ELR (cell line): ENCODE measurements at regions not wholly inside any gene's neighbourhood (a gene's known extent, or its start where the extent isn't known, plus 50 kb on each side); places are given as distances from the start of the nearest gene placed in this dataset.
"Not testable (repeated sequence)": the region's sequence is repeated elsewhere in the genome, so short reads cannot be mapped to it uniquely, and the experiment has no call there.

Experiments used
- DNase-seq: peaks from one replicate; pipeline ENCODE4 v3.0.0-alpha.2; 2015; ENCODE audit warnings: low read depth

DNA sequence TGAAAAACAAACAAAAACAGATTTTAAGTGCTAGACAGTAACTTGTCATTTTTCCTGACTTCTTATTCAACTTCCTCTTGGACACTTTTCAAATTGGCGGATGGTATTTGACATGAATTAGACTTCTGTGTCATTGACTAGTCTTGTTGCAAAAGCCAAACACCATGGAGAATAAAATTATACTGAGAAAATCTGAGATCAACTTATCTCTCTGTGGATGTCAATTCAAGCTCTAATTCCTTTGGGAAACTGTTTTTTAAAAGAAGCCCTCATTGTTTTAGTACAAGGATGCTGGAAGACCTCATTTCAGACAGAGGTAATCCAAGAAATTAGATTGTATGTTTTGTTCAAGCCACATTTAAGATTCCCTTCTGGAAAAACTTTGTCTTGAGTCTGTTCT is 831.0 kb downstream of the SEMA5A start:
- DNase-seq = no peak

DNA sequence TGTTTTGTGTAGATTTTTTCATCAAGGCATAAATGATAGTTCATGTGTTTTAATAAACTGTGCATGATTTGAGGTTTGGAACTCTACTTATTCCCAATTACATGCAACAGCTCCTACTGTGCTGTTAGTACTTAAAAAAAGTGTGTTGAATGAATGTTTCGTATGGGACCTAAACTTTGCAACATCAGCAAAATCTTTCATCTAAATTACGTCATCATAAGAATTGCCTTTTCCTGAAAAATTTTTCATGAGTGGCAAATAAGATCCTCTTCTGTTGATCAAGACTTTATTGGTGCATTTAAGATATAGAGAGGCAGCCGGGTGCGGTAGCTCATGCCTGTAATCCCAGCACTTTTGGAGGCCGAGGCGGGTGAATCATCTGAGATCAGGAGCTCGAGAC is 826.1 kb downstream of the SEMA5A start:
- DNase-seq = no peak

DNA sequence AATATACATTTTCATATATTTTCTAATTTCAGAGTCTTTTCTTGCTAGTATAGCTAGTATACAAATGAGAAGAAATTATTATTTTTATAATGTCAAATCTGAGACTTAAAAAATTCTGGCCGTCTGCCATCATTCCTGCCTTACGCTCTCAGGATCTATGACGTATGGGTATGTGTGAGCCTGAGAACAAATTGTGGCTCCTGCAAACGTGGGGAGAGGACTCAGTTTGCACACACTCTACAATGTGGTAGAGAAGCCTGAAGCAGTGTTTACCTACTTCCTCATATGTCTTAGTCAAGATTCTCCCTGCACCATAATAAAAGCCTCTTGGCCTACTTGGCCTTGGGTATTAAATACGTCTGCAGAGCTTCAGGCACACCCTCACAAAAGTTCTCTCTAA is 825.4 kb downstream of the SEMA5A start:
- DNase-seq = no peak

DNA sequence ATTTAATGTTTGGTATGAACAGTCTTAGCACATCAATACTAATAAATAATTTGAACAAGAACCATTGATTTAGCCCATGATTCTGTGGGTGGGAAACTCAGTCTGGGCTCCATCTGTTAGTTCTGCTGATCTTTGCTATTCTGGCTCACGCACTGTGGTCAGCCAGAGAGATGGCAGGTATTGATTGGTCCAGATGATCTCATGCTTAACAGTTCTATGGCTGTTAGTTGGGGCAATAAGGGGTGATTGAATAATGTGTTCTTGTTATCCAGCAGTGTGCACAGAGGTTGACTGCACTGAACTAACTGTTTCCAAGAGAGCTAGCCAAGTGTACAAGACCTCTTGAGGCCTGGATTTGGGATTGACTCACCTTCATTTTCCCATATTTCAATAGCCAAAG is 824.3 kb downstream of the SEMA5A start:
- DNase-seq = no peak

DNA sequence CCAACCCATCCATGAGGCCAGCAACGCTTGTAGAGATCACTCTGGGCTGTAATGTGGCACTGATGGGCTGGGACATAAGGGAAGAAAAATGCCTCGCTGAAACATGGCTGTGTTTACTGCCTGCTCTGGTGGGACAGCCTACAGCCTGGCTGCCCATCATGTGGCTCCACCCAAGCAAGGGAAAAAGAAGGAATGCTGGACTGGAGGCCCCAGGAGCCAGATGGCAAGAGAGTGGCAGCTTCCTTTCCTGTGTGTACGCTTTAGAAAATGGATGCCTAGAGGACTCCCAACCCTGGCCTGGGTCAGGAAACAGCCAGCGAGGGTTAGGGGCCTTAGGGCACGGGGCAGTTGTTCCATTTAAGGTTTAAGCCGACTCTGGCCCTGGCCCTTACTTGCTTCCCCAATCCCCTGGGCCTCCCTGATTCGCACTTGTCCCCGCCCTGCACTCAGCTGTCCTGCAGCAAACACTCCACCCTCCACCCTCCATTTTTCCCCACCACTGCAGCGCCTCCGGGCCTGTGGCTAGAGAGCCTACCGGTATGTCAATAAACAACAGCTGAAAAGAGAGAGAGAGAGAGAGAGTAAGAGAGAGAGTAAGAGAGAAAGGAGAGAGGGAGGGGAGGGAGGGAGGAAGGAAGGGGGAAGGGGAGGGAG is 819.4 kb downstream of the SEMA5A start:
- DNase-seq = no peak

DNA sequence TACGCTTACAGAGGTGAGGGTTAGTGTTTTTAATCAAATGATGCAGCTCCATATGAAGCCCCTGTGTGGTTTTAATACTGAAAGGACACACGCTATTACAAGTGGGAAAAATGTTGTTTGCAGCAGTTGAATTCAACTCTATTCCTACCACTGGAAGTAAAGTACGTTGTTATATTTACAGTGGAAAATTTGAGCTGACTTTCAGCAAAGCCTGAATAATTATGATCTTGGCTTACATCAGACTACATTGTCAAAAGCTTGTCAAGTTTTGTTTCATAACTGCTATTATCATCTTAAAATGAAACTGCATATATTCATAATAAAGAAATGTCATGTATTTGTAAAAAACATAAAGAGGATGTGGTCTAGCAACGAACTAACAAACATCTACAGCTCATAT is 818.5 kb downstream of the SEMA5A start:
- DNase-seq = no peak

DNA sequence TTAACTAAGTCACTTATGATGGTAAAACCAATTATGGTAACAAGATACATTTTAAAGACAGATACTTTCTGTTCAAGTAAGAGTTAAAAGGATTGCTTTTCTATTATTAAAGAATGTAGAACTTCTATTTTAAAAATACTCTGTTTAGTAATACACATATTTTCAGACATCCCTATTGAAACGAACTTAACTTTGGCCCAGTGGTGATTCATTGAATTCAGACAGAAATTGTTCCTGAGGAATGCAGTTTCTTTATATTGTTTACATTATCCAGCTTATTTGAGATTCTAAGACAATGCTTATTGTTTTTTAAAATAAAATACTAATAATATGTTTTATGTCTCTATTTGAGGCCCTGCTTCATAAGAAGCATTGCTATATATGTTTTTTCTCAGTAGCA is 816.4 kb downstream of the SEMA5A start:
- peak; percentile 70 for DNase-seq

DNA sequence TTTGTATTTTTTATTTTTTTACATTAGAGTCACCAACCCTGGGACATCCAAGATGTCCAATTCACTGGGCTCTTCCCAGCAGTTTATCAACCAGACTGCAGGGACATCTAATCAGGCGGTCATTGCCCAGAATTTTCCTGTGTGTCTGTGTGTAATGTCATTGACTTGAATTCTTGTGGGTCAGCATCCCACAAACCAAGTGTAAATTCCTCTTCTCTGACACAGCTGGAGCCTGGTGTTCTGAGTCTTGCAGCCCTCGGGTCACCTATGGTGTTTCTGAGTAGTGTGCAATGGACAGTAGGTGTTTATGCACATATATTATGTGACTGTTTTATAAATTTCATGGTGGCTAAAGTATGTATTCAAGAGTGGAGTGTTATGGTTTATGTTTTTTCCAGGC is 815.7 kb downstream of the SEMA5A start:
- DNase-seq = peak; percentile 84

DNA sequence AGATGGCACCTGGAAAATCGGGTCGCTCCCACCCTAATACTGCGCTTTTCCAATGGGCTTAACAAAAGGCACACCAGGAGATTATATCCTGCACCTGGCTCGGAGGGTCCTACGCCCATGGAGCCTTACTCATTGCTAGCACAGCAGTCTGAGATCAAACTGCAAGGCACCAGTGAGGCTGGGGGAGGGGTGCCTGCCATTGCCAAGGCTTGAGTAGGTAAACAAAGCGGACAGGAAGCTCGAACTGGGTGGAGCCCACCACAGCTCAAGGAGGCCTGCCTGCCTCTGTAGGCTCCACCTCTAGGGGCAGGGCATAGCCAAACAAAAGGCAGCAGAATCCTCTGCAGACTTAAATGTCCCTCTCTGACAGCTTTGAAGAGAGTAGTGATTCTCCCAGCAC is 814.8 kb downstream of the SEMA5A start:
- DNase-seq = not testable (repeated sequence)

DNA sequence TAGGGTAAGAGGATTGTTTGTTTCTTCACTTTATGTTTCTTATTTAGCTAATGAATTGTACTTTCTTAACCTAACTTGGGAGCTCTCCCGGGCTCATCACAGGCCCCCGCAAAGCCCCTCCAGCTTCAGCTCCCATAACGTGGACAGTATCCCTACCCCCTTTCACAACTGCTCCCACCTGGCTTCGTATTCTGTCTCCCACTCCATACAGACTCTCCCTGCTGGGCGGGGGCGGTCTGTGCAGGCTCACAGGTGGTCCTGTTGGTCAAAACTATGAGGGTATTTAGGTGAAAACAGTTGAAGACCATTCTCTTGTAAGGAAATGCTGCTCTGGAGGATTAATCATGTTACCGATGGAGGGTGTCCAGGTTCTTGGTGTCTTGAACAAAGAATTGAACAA is 805.3 kb downstream of the SEMA5A start:
- DNase-seq = no peak

DNA sequence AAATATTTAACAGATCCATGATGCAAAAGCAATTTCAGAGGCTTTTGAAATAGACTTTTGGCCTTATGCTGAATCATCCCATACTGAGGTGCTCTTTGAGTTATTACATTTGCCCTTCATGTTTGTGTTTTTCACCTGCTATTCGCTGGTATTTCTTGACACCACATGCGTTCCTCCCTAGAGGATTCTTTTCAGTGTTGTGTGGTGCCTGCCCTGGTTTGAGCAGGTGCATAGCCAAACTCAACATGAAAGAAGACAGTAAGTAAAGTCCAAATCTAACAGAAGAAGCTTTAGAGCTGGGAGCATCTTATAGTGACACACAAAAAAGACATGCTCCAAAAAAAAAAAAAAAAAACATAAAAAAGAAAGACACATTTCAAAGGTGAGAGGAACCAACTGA is 796.3 kb downstream of the SEMA5A start:
- DNase-seq = no peak

DNA sequence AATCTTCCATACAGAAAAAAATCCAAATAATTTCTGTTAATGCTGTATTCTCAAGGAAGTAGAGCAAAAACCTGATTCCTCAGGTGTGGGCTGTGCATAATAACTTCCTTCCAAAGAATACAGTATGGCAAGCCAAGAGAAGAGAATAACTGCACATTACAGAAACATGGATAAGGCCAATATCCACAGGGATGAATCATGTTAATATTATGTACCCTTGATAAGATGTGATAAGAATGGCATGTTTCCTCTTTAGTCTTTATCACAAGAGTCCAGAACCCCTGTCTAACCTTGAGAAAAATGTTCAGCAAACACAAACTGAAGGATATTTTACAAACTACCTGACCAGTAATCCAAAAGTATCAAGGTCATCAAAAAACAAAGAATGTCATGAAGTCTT is 795.8 kb downstream of the SEMA5A start:
- DNase-seq = no peak

DNA sequence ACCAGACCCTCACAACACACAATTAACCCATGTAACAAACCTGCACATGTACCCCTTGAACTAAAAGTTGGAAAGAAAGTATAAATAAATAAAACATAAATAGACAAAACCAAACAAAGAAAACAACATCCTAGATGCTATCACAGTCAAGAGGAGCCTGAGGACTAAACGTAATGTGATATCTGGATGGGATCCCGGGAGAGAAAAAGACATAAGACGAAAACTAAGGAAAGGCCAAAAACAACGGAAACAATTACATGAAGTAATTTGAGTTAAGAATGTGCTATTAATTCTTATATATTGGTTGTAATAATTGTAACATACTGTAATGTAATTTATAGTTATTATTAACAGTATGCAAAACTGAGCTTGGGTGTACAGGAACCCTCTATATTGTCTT is 793.9 kb downstream of the SEMA5A start:
- DNase-seq = no peak

DNA sequence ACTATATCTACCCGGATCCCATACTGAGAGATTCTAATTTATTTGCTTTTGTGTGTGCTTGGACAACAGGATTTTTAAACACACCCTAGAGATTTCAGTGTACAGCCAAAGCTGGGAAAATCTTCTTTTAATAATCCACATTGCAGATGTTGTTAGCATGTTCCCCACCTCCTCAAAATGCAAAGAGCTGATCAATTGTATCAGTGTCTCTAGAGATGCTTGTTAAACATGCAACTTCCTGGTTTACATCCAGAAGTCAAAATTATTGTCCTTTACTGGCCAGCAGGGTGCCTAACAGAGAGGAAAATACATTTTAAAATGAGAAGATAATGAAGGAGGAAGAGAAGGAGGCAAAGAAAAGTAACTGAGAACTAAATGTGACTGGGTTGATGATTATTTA is 793.3 kb downstream of the SEMA5A start:
- DNase-seq = no peak

DNA sequence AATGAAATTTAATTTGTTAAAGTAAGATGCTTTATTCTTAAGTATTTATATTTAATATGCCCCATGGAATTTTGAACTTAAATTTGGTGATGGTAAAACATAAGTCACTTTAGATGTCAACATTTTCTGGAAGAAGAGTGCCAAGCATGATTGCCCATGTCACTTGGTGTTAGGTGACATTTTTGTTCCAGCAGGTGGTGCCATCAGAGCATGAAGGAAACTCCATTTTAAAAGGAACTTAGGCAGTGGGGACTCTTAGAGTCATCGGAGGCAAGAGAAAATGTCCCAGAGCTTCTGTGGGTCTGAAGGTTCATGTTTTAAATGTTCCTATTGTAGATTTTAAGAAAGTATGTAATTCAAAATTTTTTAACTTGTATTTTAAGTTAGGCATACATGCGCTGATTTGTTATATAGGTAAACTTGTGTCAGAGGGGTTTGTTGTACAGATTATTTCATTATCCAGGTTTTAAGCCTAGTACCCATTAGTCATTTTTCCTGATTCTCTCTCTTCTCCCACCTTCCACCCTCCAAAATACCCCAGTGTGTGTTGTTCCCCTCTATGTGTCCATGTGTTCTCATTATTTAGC is 789.3 kb downstream of the SEMA5A start:
- DNase-seq = peak; percentile 70

DNA sequence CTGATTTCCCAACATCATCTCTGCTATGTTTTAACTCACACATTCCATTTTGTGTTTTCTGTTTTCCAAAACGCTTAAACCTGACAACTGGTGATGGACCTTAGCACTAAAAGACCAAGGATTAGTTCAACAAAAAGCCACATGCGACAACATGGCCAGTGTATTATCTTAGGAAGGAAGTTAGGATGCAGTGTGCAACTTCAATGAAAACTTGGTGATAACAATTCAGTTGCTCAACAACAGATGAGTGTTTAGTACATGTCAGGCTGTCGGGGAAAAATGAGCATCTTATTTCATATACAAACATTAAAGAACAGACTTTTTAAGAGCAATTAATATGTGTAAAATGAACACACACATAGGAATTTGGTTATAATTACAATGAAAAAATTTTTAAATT is 780.0 kb downstream of the SEMA5A start:
- DNase-seq = no peak

DNA sequence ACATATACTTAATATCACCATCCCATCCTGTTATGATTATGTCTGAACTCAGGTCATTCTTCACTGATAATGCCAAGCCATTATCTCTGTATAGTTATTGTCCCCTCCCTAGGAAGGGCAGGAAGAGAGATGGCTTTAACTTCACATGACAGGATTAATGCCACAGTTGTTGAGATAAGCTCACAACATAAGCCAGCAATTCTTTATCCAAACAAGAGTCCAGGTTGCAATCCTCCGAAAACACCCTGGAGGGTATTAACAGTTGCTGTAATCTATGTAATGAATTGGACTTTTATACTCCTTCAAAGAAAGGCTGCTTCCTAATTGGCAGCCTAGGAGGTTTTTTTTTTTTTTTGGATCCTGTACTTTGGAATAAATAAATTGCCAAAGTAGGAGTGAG is 779.4 kb downstream of the SEMA5A start:
- DNase-seq = no peak

DNA sequence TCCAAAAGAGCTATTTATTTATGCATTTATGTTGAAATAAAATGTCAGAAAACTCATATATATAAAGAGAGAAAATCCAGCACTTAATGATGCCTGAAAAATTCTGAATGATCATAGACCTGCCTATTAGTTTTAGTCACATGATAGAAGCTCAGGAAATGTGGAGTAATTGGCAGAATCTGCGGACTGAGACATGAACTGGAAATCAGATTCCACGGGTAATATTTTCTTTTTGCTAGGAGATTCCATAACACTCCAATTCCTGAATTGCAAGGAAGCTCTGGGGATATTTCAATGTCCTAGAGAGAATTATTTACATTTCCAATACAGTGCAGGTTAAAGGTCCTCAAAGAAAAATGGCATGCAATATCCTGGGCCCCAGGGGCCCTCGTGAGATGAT is 778.8 kb downstream of the SEMA5A start:
- no peak for DNase-seq

DNA sequence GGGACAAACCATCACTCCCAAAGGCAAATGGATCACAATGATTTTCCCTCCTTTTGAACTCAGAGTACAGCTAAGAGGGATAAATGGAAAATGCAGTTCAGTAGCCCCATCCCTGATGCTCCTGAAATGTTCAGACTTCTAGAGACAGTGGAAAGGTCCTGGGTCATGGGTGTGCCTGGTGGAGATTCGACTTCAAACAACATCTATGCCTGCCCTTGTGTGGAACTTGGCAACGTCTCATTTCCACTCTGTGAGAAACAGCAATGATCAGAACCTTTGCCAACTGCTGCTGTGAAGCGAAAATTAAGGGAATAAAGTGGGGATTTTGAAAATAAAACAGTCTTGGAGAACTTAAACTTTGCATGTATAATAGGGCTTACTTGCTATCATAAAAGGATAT is 778.1 kb downstream of the SEMA5A start:
- no peak for DNase-seq

DNA sequence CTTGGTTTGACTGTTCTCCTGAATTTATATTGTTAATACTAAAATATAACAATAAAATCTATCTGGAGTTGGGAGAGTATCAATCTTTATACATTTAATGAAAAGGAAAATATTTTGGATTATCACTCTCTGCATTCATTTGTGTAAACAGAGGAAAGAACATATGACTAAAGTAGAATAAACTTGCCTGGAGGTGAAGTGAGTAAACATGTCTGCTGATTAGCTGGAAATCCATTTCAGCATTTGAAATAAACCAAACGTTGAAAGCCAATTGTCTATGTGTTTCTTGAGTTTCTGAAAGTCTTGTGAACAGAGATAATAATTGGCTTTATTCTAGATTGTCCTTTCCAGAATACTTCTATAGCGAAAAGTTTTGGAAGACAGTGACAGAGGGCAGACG is 776.2 kb downstream of the SEMA5A start:
- no peak for DNase-seq

DNA sequence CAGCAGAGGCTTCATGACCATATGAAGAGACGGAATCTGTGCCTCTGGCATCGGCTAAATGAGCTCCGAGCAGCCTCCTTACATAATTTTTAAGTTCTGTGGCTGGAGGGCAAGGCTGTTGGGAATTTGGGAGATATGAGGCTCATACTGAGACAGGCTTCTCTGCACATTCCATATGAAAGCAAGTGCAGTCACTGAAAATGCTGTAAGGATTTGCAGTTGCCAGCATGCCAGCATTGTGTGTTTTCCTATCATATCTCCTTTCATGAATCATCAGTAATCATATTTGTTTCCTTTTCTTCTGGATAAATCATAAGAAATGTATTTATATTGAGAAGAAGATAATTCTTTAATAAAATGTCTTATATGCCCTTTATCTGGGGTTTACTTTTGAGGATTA is 775.4 kb downstream of the SEMA5A start:
- no peak for DNase-seq

DNA sequence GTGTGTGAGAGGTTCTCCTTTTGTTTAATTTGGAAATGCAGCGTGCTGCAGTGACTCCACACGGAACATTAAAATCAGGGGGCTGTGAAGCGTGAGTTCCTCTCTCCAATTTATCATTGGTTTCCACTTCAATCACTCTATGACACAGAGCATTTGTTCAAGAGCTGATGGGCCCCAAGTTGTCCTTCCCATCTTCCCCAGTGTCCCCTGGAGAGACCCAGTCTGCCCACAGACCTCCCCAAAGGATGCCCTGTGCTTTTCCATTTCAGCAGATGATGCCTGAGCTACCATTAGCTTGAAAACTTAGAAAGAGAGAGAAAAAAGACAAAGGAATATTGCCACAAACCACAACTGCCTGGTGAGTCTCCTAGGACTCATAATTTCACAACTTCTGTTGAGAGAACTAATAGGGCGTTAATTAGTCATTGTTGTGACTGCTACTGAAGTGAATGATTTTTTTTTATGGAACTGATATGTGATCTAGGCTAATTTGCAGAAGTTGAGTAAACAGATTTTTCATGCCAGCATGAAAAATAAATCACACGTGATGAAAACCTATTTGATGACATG is 772.7 kb downstream of the SEMA5A start:
- DNase-seq = peak; percentile 18

DNA sequence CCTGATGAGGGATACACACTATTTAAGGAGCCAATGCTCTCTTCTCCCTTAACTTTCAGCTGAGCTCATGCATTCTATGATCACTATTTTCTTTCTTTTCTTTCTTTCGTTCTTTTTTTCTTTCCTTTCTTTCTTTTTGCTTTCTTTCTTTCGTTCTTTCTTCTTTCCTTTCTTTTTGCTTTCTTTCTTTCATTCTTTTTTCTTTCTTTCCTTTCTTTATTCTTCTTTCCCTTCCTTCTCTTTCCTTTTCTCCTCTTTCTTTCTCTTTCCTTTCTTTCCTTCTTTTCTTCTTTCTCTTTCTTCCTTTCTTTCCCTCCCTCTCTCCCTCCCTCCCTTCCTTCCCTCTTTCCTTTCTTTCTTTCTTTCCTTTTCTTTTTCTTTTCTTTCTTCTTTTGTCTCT is 761.2 kb downstream of the SEMA5A start:
- DNase-seq = peak; percentile 21

DNA sequence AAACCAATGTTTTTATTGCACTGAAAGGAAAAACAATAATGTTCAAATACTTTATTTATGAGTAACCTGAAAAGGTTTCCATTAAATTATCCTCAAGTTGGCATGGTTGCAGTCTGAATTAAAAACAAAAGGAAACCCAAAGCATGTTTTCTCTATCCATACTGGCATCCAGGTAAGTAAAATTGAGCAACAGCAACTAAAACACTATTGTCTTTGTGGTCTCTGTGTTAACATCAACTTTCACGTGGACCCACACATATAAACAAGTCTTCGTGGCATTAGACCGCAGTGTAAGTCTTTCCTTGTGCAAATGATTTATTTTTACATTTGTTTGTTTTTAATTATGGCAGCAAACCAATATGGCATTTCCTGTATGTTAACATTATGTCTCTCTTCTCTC is 757.6 kb downstream of the SEMA5A start:
- DNase-seq = no peak
